ENCODE measurements at regions not wholly inside any gene's neighbourhood (a gene's known extent, or its start where the extent isn't known, plus 50 kb on each side); places are given as distances from the start of the nearest gene placed in this dataset.

GRCh38 chr12:63090716-63091115 lies 60.3 kb downstream of the AVPR1A start:
- in situ Hi-C loops (cut with MboI; ENCODE audit: low sequenced_read_pairs) = no loop called here

GRCh38 chr12:63086149-63086915 lies 64.7 kb downstream of the AVPR1A start:
- in situ Hi-C loops (cut with MboI; ENCODE audit: low sequenced_read_pairs) = no loop called here

- in situ Hi-C loops (cut with MboI; ENCODE audit: low sequenced_read_pairs) = no loop called here
Measured at GRCh38 chr12:63085120-63085519, 65.9 kb downstream of the AVPR1A start.

- in situ Hi-C loops (cut with MboI; ENCODE audit: low sequenced_read_pairs) = no loop called here
Measured at GRCh38 chr12:63084501-63084900, 66.5 kb downstream of the AVPR1A start.

- in situ Hi-C loops (cut with MboI; ENCODE audit: low sequenced_read_pairs) = no loop called here
Measured at GRCh38 chr12:63083046-63083445, 68.0 kb downstream of the AVPR1A start.

- in situ Hi-C loops (cut with MboI; ENCODE audit: low sequenced_read_pairs) = no loop called here
Measured at GRCh38 chr12:63079791-63080502, 71.1 kb downstream of the AVPR1A start.

GRCh38 chr12:63078906-63079305 lies 72.1 kb downstream of the AVPR1A start:
- in situ Hi-C loops (cut with MboI; ENCODE audit: low sequenced_read_pairs) = no loop called here

GRCh38 chr12:63075376-63076060 lies 75.5 kb downstream of the AVPR1A start:
- in situ Hi-C loops (cut with MboI; ENCODE audit: low sequenced_read_pairs) = no loop called here

- in situ Hi-C loops (cut with MboI; ENCODE audit: low sequenced_read_pairs) = loop anchor here (25.0 kb wide), 3 partner anchors 258 to 633 kb away; no protein-coding TSS in a partner anchor
Measured at GRCh38 chr12:63070709-63071108, 80.3 kb downstream of the AVPR1A start.

GRCh38 chr12:63069860-63070617 lies 81.0 kb downstream of the AVPR1A start:
- in situ Hi-C loops (cut with MboI; ENCODE audit: low sequenced_read_pairs) = loop anchor here (25.0 kb wide), 3 partner anchors 258 to 633 kb away; no protein-coding TSS in a partner anchor

- in situ Hi-C loops (cut with MboI; ENCODE audit: low sequenced_read_pairs) = loop anchor here (25.0 kb wide), 3 partner anchors 257 to 632 kb away; no protein-coding TSS in a partner anchor
Measured at GRCh38 chr12:63068857-63069442, 82.1 kb downstream of the AVPR1A start.

GRCh38 chr12:63066782-63067181 lies 84.2 kb downstream of the AVPR1A start:
- in situ Hi-C loops (cut with MboI; ENCODE audit: low sequenced_read_pairs) = loop anchor here (25.0 kb wide), 3 partner anchors 254 to 629 kb away; no protein-coding TSS in a partner anchor

GRCh38 chr12:63066136-63066535 lies 84.9 kb downstream of the AVPR1A start:
- in situ Hi-C loops (cut with MboI; ENCODE audit: low sequenced_read_pairs) = loop anchor here (25.0 kb wide), 3 partner anchors 254 to 629 kb away; no protein-coding TSS in a partner anchor

GRCh38 chr12:63064080-63064479 lies 86.9 kb downstream of the AVPR1A start:
- in situ Hi-C loops (cut with MboI; ENCODE audit: low sequenced_read_pairs) = loop anchor here (25.0 kb wide), 3 partner anchors 252 to 627 kb away; no protein-coding TSS in a partner anchor

GRCh38 chr12:63056649-63057048 lies 94.4 kb downstream of the AVPR1A start:
- in situ Hi-C loops (cut with MboI; ENCODE audit: low sequenced_read_pairs) = loop anchor here (25.0 kb wide), 3 partner anchors 244 to 619 kb away; no protein-coding TSS in a partner anchor

GRCh38 chr12:63052696-63053095 lies 98.3 kb downstream of the AVPR1A start:
- in situ Hi-C loops (cut with MboI; ENCODE audit: low sequenced_read_pairs) = loop anchor here (25.0 kb wide), 3 partner anchors 240 to 615 kb away; no protein-coding TSS in a partner anchor

- in situ Hi-C loops (cut with MboI; ENCODE audit: low sequenced_read_pairs) = no loop called here
Measured at GRCh38 chr12:63047146-63047545, 103.9 kb downstream of the AVPR1A start.

GRCh38 chr12:63045020-63045860 lies 105.8 kb downstream of the AVPR1A start:
- in situ Hi-C loops (cut with MboI; ENCODE audit: low sequenced_read_pairs) = no loop called here

- in situ Hi-C loops (cut with MboI; ENCODE audit: low sequenced_read_pairs) = no loop called here
Measured at GRCh38 chr12:63042646-63043045, 107.7 kb upstream of the PPM1H start.

Measured in HL-60/S4 treated with retinoic acid at 250 ng/mL for 4 days and 3 days (cell line).